ENCODE measurements at regions not wholly inside any gene's neighbourhood (a gene's known extent, or its start where the extent isn't known, plus 50 kb on each side); places are given as distances from the start of the nearest gene placed in this dataset.

- no peak overlapping the region for H3K4me2 ChIP-seq (ENCODE audit: low read length)
- H3K27me3 ChIP-seq (ENCODE audit: control insufficient read depth, insufficient read depth, low read length): no peaks in the 10 kb centered on the region
- TF ChIP-seq, protein P1, sequence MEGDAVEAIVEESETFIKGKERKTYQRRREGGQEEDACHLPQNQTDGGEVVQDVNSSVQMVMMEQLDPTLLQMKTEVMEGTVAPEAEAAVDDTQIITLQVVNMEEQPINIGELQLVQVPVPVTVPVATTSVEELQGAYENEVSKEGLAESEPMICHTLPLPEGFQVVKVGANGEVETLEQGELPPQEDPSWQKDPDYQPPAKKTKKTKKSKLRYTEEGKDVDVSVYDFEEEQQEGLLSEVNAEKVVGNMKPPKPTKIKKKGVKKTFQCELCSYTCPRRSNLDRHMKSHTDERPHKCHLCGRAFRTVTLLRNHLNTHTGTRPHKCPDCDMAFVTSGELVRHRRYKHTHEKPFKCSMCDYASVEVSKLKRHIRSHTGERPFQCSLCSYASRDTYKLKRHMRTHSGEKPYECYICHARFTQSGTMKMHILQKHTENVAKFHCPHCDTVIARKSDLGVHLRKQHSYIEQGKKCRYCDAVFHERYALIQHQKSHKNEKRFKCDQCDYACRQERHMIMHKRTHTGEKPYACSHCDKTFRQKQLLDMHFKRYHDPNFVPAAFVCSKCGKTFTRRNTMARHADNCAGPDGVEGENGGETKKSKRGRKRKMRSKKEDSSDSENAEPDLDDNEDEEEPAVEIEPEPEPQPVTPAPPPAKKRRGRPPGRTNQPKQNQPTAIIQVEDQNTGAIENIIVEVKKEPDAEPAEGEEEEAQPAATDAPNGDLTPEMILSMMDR (IDR thresholded peaks at IDR 0.05): no peak
- H2AFZ ChIP-seq: no peak overlapping the region
- no peak overlapping the region for H3K9ac ChIP-seq
- no peak overlapping the region for H3K4me3 ChIP-seq (ENCODE audit: low read depth, low read length)
- H3K36me3 ChIP-seq (ENCODE audit: control insufficient read depth, insufficient read depth, low read length): no peaks in the 10 kb centered on the region
- no peaks in the 10 kb centered on the region for H3K4me1 ChIP-seq
- no peaks in the 10 kb centered on the region for H3K9me3 ChIP-seq (ENCODE audit: control insufficient read depth, low read length)
- no peak overlapping the region for H3K27ac ChIP-seq
- no peaks in the 10 kb centered on the region for H3K79me2 ChIP-seq
Measured at GRCh38 chr4:108335081-108335480, 166.3 kb upstream of the LEF1 start.

DNA sequence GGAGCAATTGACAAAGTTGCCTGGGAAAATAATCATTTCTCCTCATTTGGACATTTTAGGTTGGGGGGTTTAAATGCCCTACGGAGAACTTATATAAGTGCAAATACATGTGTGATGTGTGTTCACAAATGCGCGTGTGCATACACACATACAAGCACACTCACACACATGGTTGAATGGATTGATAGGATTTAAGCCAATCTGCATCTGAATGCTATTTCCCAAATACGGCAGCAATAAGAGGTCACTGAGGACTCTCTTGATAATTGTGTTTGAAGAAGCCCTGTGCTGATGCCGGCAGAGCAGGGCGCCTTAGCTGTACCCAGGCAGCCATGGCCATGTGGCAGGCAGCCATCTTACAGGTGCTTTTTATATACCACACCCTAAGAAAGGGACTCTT, 165.3 kb upstream of the LEF1 start:
- TF ChIP-seq, protein P1 (IDR thresholded peaks at IDR 0.05): no peak
- no peak overlapping the region for H3K9ac ChIP-seq
- no peak overlapping the region for H2AFZ ChIP-seq
- H3K4me1 ChIP-seq: no peaks in the 10 kb centered on the region
- H3K36me3 ChIP-seq (ENCODE audit: control insufficient read depth, insufficient read depth, low read length): no peaks in the 10 kb centered on the region
- H3K4me3 ChIP-seq (ENCODE audit: low read depth, low read length): no peak overlapping the region
- no peaks in the 10 kb centered on the region for H3K27me3 ChIP-seq (ENCODE audit: control insufficient read depth, insufficient read depth, low read length)
- no peak overlapping the region for H3K4me2 ChIP-seq (ENCODE audit: low read length)
- no peaks in the 10 kb centered on the region for H3K9me3 ChIP-seq (ENCODE audit: control insufficient read depth, low read length)
- H3K27ac ChIP-seq: no peak overlapping the region
- no peaks in the 10 kb centered on the region for H3K79me2 ChIP-seq

DNA sequence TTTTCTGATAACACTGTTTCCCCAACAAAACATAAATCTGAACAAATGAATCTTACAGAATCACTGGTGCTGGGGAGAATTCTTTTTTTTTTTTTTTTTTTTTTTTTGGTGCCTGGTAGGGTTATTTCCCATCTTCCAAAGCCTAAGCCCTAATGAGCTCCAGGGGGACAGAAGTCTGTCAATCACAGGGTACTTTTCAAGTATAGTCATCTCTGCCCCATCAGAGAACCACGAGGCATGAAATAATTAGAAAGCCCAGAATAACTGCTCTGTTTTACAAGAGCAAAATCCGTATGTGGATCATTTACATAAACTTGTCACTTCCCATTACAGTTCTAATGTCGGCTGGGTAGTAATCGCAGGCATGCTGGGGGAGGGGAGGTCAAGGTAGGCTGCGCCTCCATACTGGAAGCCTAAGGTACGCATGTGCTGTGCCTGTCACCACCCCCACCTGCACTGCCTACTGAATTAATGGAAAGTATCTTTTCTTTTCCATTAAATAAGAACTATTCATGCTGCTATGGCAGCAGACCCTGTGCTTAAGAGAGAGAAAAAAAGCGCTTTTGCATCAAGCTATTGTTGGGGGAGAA, 164.7 kb upstream of the LEF1 start:
- H2AFZ ChIP-seq: no peak overlapping the region
- no peaks in the 10 kb centered on the region for H3K79me2 ChIP-seq
- no peaks in the 10 kb centered on the region for H3K4me1 ChIP-seq
- H3K27ac ChIP-seq: no peak overlapping the region
- no peaks in the 10 kb centered on the region for H3K9me3 ChIP-seq (ENCODE audit: control insufficient read depth, low read length)
- TF ChIP-seq, protein P1 (IDR thresholded peaks at IDR 0.05): no peak
- H3K27me3 ChIP-seq (ENCODE audit: control insufficient read depth, insufficient read depth, low read length): no peaks in the 10 kb centered on the region
- H3K4me2 ChIP-seq (ENCODE audit: low read length): no peak overlapping the region
- H3K9ac ChIP-seq: no peak overlapping the region
- H3K36me3 ChIP-seq (ENCODE audit: control insufficient read depth, insufficient read depth, low read length): no peaks in the 10 kb centered on the region
- no peak overlapping the region for H3K4me3 ChIP-seq (ENCODE audit: low read depth, low read length)

GRCh38 chr4:108331905-108332632, 163.3 kb upstream of the LEF1 start:
- no peak overlapping the region for H3K27ac ChIP-seq
- no peaks in the 10 kb centered on the region for H3K36me3 ChIP-seq (ENCODE audit: control insufficient read depth, insufficient read depth, low read length)
- H3K27me3 ChIP-seq (ENCODE audit: control insufficient read depth, insufficient read depth, low read length): no peaks in the 10 kb centered on the region
- no peak overlapping the region for H3K9ac ChIP-seq
- no peak overlapping the region for H2AFZ ChIP-seq
- no peak overlapping the region for H3K4me3 ChIP-seq (ENCODE audit: low read depth, low read length)
- H3K79me2 ChIP-seq: no peaks in the 10 kb centered on the region
- no peaks in the 10 kb centered on the region for H3K4me1 ChIP-seq
- no peak overlapping the region for H3K4me2 ChIP-seq (ENCODE audit: low read length)
- TF ChIP-seq, protein P1 (IDR thresholded peaks at IDR 0.05): no peak
- no peaks in the 10 kb centered on the region for H3K9me3 ChIP-seq (ENCODE audit: control insufficient read depth, low read length)

DNA sequence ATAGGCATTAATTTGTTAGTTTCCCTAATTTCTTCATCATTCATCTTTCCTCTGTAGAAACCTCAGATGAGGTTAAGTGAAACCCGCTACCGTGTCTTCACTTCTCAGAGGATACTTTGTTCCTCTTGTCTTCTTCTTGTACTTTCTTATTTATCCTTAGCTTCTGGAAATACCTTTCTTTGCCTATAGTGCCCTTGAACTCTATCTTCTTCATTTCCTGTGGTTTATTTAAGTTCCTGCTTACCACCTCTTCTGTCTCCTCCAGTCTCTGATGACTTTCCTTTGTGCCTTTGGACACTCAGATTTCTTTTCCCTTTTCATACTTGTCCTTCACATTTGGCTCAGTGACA, 159.6 kb upstream of the LEF1 start:
- H3K4me3 ChIP-seq (ENCODE audit: low read depth, low read length): no peak overlapping the region
- TF ChIP-seq, protein P1 (IDR thresholded peaks at IDR 0.05): no peak
- no peak overlapping the region for H3K9ac ChIP-seq
- no peak overlapping the region for H3K4me2 ChIP-seq (ENCODE audit: low read length)
- no peaks in the 10 kb centered on the region for H3K79me2 ChIP-seq
- H3K27ac ChIP-seq: no peak overlapping the region
- H3K4me1 ChIP-seq: no peaks in the 10 kb centered on the region
- no peaks in the 10 kb centered on the region for H3K27me3 ChIP-seq (ENCODE audit: control insufficient read depth, insufficient read depth, low read length)
- H2AFZ ChIP-seq: no peak overlapping the region
- no peaks in the 10 kb centered on the region for H3K36me3 ChIP-seq (ENCODE audit: control insufficient read depth, insufficient read depth, low read length)
- no peaks in the 10 kb centered on the region for H3K9me3 ChIP-seq (ENCODE audit: control insufficient read depth, low read length)
